Heart right ventricle (tissue), 16 donors: ENCODE measurements at regions not wholly inside any gene's neighbourhood (a gene's known extent, or its start where the extent isn't known, plus 50 kb on each side); places are given as distances from the start of the nearest gene placed in this dataset.

Source experiments
- ATAC-seq, 8 donors: fragments of 200-7000 bp; cut with Tn5 transposase; one replicate each; pipeline ENCODE4 v1.9.1; 2020; ENCODE audit warnings: mild to moderate bottlenecking in 8 of 8, moderate library complexity in 8 of 8, moderate number of reproducible peaks in 1 of 8
- DNase-seq, 2 donors: peaks; one replicate each; pipeline ENCODE4 v3.0.0-alpha.2; 2020
- H3K27ac ChIP-seq, 10 donors: fragments of 200-600 bp; sonication (generic) in 2 of 10; one replicate each; pipeline versions ENCODE4 v1.5.0 to v1.8.0; 2020 to 2022; ENCODE audit warnings: mild to moderate bottlenecking in 3 of 10
- H3K27me3 ChIP-seq, 7 donors: fragments of 200-600 bp; one replicate each; pipeline ENCODE4 v1.8.0; 2021 to 2022; ENCODE audit warnings: mild to moderate bottlenecking in 2 of 7
- H3K36me3 ChIP-seq, 9 donors: fragments of 200-600 bp; sonication (generic) in 1 of 9; one replicate each; pipeline versions ENCODE4 v1.5.0 to v1.8.0; 2020 to 2022; ENCODE audit warnings: mild to moderate bottlenecking in 2 of 9
- H3K4me1 ChIP-seq, 9 donors: fragments of 200-600 bp; sonication (generic) in 1 of 9; one replicate each; pipeline versions ENCODE4 v1.5.0 to v1.8.0; 2020 to 2022; ENCODE audit warnings: mild to moderate bottlenecking in 4 of 9
- H3K4me3 ChIP-seq, 10 donors: fragments of 200-600 bp; sonication (generic) in 2 of 10; one replicate each; pipeline versions ENCODE4 v1.5.0 to v1.8.0; 2020 to 2022; ENCODE audit warnings: mild to moderate bottlenecking in 7 of 10, moderate library complexity in 2 of 10
- H3K9me3 ChIP-seq, 11 donors: fragments of 200-600 bp in 10 of 11; sonication (generic) in 2 of 11; one replicate each; pipeline versions ENCODE4 v1.5.0 to v1.8.0; 2013 to 2022; ENCODE audit warnings: mild to moderate bottlenecking in 2 of 11, control low read depth in 1 of 11, moderate library complexity in 1 of 11
- WGBS, 2 donors: extraction: QIAGEN DNeasy Blood & Tissue Kit; methylation state at CpG; one replicate each; pipeline ENCODE4 v1.1.7; 2013; ENCODE audit warnings: inconsistent platforms in 1 of 2; 5-methylcytosine and 5-hydroxymethylcytosine counted together
- intact Hi-C, 10 donors: fragments of 100-400 bp; cut with DNase I; formaldehyde crosslinking; loops; one replicate each; pipeline versions ENCODE4 v1.11.1 to v1.14.2; 2022
- TF ChIP-seq, protein P1 (sequence below), 9 donors: fragments of 200-600 bp; sonication (generic) in 2 of 9; IDR thresholded peaks; one replicate each; pipeline versions ENCODE4 v1.5.0 to v1.8.0; 2021 to 2022; ENCODE audit warnings: antibody characterized with exemption in 9 of 9, mild to moderate bottlenecking in 5 of 9, moderate library complexity in 1 of 9
- donor health status: Arrhythmogenic right ventricular cardiomyopathy.
- donor health status: ischemic (EF 13 %, LVEDD 7.1; RV severe dilation, severe dysfunction).
- donor health status: healthy with polysubstance abuse.
- donor health status: DM: no; HTN: yes; CAD: no.
- donor health status: DM: no; HTN: no; CAD: no.
- donor health status: ischemic (EF 25% LVEDD 6.9; RV normal size, moderate dysfunction).
- donor health status: ischemic (EF 25% LVEDD 5.7; RV mildly dilated, moderate dysfunction).
- donor health status: healthy.
- donor health status: DM: yes; HTN: yes; CAD: no.
- donor health status: Ischemic cardiomyopathy.
- donor health status: ischemic (EF 35%, LVEDD 5.7; RV mildly dilated, moderate dysfunction).
- donor health status: nonischemic (EF 11% LVEDD 7.7; RV severe dilation, severe dysfunction).
- donor health status: DM: yes; HTN: yes; CAD: no.
- donor health status: PGD.
- donor health status: ischemic (EF 29% LVEDD 5.4; RV normal size, mild dysfunction).
- donor health status: nonischemic (EF 23%, LVEDD 6.1; RV moderate dilation, normal function).

GRCh38 chr13:83710133-83710515 is 172.2 kb downstream of the SLITRK1 start:
- intact Hi-C loops = no loop called here
- no peak for ATAC-seq
- H3K36me3 ChIP-seq = no peaks in the 10 kb centered on the region

DNA sequence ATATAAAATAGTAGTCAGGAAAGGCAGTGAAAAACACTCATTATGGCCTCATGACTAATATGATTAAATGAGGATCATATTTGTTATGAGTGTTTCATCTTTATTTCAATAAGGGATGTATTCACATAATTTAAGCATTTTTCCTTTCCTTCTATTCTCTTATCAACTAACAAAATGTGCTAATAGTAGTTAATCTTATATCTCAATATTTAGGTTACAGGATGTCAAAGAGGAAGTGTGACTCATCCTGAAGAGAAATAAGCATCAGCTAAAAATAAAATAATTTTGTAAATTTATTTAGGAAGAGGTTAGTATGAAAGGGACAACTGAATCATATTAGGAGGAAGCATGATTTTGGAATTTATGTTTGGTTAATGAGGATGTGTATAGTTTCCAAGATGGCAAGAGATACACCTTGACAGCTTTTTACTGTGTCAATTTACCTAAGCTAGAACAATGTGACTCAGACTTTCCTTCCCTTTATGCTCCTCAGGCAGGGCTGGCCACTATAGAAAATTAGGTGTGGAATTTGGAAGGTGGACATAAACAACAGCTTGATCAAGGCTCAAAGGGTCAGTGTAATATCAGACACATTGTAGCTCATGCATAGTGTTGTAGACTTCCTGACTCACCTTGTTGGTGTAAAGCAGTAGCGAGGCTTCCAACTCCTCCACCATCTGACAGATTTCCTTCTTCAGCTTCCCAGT is 172.7 kb downstream of the SLITRK1 start:
- Histone ChIP-seq H3K36me3 (no peaks in the 10 kb centered on the region), H3K27me3 (no peaks in the 10 kb centered on the region), H3K4me3 (no peak overlapping the region), H3K27ac (no peak overlapping the region), H3K9me3 (peaks cover 0 to 5% (median 0%) of the 10 kb centered on the region in 11 donors), H3K4me1 (no peaks in the 10 kb centered on the region)
- WGBS, 2 donors = 77 to 100% methylated on average over 1 of the region's 1 CpG
- no peak for DNase-seq
- TF ChIP-seq, protein P1, sequence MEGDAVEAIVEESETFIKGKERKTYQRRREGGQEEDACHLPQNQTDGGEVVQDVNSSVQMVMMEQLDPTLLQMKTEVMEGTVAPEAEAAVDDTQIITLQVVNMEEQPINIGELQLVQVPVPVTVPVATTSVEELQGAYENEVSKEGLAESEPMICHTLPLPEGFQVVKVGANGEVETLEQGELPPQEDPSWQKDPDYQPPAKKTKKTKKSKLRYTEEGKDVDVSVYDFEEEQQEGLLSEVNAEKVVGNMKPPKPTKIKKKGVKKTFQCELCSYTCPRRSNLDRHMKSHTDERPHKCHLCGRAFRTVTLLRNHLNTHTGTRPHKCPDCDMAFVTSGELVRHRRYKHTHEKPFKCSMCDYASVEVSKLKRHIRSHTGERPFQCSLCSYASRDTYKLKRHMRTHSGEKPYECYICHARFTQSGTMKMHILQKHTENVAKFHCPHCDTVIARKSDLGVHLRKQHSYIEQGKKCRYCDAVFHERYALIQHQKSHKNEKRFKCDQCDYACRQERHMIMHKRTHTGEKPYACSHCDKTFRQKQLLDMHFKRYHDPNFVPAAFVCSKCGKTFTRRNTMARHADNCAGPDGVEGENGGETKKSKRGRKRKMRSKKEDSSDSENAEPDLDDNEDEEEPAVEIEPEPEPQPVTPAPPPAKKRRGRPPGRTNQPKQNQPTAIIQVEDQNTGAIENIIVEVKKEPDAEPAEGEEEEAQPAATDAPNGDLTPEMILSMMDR (IDR thresholded peaks at IDR 0.05) = no peak
- ATAC-seq = no peak
- intact Hi-C loops = no loop called here

More at GRCh38 chr13:83710133-83710515, 172.2 kb downstream of the SLITRK1 start:
- H3K4me3 ChIP-seq = no peak overlapping the region
- no peaks in the 10 kb centered on the region for H3K27me3 ChIP-seq
- no peak for DNase-seq
- no peaks in the 10 kb centered on the region for H3K4me1 ChIP-seq
- peaks cover 0 to 2% (median 0%) of the 10 kb centered on the region in 11 donors for H3K9me3 ChIP-seq
- TF ChIP-seq, protein P1 (IDR thresholded peaks at IDR 0.05) = no peak
- H3K27ac ChIP-seq = no peak overlapping the region

DNA sequence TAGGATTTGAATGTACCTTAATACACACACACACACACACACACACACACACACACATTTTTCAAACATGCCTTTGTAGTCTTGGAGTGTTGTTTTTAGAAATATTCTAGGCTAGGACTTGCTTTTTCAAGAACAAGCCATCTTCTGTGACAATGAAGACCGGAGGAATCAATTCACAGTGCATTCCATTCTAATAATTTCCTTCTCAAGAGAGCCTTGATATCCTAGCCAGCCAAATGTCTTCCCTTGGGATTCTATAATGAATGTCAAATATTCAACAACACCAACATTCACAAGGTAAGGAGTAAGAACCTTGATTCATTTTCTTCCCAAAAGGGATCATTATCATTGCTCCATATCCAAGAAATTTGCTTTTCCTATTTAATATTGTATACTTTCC is 180.3 kb downstream of the SLITRK1 start:
- WGBS, 2 donors = 54 to 71% methylated on average over 1 of the region's 1 CpG

DNA sequence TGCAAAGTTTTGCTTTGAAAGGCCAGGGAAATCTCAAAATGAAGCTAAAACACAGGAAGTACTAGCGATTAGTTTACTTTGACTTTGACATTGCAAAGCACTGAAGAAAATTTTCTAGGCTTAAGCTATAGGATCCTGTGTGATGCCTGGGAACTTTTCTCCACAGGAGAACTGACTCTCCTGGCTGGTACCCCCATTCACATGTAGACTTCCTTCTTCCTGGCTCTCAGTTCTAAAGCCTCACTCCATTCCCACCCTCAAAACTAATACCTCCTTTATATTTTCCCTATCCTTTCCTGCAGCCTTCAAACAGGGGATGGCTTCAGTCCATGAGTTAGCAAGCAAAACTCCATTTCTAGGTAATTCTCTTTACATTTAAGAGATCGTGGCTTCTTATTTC is 189.5 kb downstream of the SLITRK1 start:
- TF ChIP-seq, protein P1 (IDR thresholded peaks at IDR 0.05) = no peak
- DNase-seq = no peak
- 79 to 85% methylated on average over 2 of the region's 2 CpGs for WGBS, 2 donors
- no peaks in the 10 kb centered on the region for H3K9me3 ChIP-seq
- no peak overlapping the region for H3K4me3 ChIP-seq
- H3K4me1 ChIP-seq = no peaks in the 10 kb centered on the region
- no peak for ATAC-seq
- no peak overlapping the region for H3K27ac ChIP-seq
- H3K27me3 ChIP-seq = no peaks in the 10 kb centered on the region
- intact Hi-C loops = no loop called here
- H3K36me3 ChIP-seq = no peaks in the 10 kb centered on the region

More for the DNA sequence above, 180.3 kb downstream of the SLITRK1 start:
- no peaks in the 10 kb centered on the region for H3K36me3 ChIP-seq
- no peak overlapping the region for H3K27ac ChIP-seq
- no peak for DNase-seq
- intact Hi-C loops = no loop called here
- TF ChIP-seq, protein P1 (IDR thresholded peaks at IDR 0.05) = no peak
- peaks cover 0 to 16% (median 0%) of the 10 kb centered on the region in 11 donors for H3K9me3 ChIP-seq
- no peaks in the 10 kb centered on the region for H3K4me1 ChIP-seq
- no peak for ATAC-seq
- H3K4me3 ChIP-seq = no peak overlapping the region
- H3K27me3 ChIP-seq = no peaks in the 10 kb centered on the region
